GM04503 (cell line): ENCODE measurements at regions not wholly inside any gene's neighbourhood (a gene's known extent, or its start where the extent isn't known, plus 50 kb on each side); places are given as distances from the start of the nearest gene placed in this dataset.
"Not testable (repeated sequence)": the region's sequence is repeated elsewhere in the genome, so short reads cannot be mapped to it uniquely, and the experiment has no call there.

ENCODE experiments used
- DNase-seq: peaks from one replicate; pipeline ENCODE4 v3.0.0-alpha.2; 2012; ENCODE audit warnings: low read depth

- peak; percentile 24 for DNase-seq
Observed at GRCh38 chr5:103840600-103840999, 278.0 kb upstream of the NUDT12 start.

DNA sequence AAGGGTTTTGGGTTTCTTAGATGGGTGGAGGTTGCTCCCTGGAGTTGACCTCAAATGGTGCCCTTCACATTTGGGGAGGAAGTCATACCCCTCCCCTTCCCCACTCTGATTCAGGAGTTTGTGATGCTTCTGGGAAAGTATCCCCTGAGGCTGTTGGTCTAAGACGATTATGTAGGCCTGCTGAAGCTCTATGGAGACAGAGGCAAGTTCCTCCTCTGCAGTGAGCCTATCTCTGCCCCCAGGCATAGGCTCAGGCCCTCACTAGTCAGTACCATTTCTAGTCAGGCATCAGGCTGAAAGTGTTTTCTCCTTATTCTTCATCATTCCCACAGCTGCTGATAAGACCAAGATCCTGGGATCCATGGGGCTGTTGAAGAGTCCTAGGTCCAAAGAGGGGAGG is 271.6 kb upstream of the NUDT12 start:
- DNase-seq = no peak

DNA sequence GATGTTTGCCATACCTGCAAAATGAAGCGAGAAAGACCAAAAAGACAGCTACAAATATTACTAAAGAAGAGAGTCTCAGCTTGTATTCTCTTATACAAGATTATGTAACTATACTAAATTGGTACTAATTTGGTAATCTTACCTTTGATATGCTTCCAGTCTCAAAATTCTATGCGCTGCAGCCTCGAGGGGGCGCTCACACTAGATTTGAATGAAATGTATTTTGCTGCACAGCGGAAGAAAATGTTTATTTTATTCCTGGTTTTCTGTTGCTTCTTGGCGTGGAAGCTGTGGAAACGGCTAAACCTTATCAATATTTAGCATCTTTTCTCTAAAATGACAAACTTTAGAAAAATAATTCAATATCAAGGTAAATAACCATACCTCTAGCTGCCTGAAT is 267.0 kb upstream of the NUDT12 start:
- no peak for DNase-seq

GRCh38 chr5:103827976-103828375 is 265.4 kb upstream of the NUDT12 start:
- no peak for DNase-seq

DNA sequence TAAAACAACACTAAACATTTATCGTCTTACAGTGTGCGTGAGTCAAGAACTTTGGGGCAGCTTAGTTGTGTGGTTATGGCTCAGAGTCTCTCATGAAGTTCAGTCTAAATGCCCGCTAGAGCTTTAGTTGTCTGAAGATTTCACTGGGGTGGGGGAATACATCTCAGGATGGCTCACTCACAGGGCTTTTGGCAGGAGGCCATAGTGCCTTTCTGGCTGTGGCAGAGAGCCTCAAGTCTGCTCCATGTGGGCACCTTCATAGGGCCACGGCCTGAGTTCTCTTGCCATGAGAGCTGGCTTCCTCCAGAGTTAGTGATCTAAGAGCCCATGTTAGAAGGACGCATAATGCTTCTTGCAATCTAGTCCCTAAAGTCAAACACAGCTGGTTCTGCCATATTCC is 258.8 kb upstream of the NUDT12 start:
- no peak for DNase-seq

- no peak for DNase-seq
Observed at GRCh38 chr5:103808464-103809106, 246.0 kb upstream of the NUDT12 start.

DNA sequence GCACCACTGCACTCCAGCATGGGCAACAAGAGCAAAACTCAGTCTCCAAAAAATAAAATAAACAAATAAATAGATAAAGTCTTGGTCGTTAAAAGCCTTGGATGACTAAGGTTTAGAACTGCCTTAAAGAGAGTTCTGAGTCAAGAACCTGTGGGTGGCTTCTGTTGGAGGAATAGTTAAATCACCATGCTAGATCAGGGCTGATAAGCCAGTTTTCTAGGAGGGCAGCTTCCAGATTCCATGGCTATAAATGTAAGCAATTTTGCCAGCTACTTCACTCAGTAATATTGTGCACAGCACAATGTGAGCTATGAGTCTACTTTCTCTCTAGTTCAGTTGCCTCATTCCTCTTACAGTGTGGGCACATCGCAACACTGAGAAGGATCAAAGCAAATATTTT is 242.1 kb upstream of the NUDT12 start:
- DNase-seq = peak; percentile 6

DNA sequence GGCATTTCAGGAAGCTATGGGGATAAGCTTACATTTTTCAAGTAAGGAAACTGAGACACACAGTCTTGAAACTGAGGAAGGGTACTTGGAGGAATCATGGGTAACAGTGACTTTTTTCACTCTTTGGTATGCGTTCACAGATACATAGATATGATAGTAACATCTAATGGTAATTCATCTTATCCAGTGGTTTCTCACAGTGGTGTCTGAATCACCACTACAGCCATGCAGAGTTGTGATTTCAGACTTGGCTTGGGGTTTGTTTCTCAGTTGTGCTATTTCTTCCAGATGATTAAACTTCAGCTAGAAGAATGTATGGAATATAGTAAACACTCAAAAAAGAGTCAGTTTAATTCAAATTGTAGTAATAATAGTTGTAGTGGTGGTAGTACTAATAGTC is 239.1 kb upstream of the NUDT12 start:
- DNase-seq = peak; percentile 6

GRCh38 chr5:103800741-103801495 is 238.3 kb upstream of the NUDT12 start:
- peak; percentile 11 for DNase-seq

DNA sequence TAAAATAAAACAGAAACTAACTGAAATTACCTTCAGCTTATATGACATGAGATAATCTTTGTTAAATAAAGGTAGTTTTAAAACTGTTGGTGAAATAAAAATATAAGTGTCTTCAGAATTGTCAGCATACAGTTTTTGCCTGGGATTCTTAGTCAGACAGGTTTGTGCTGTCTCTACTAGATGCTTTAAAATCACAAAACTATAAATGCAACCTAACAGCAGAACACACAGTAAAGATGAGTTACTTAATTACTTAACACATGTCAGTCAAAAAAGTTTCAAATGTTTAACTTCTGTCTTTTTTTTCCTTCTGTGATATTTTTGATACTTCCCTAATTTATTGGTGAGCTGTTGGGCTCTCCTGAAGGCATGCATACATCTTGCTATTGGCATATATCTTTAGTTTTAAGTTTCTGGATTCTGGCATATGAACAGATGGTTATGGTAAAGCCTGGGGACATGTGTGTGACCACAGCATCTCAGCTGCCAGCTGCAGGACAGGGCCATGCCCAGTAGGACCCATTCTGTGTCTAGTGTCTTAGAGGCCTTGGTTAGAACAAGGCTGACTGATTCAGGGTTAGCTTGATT is 231.1 kb upstream of the NUDT12 start:
- no peak for DNase-seq

GRCh38 chr5:103785569-103785968 is 223.0 kb upstream of the NUDT12 start:
- DNase-seq = no peak

DNA sequence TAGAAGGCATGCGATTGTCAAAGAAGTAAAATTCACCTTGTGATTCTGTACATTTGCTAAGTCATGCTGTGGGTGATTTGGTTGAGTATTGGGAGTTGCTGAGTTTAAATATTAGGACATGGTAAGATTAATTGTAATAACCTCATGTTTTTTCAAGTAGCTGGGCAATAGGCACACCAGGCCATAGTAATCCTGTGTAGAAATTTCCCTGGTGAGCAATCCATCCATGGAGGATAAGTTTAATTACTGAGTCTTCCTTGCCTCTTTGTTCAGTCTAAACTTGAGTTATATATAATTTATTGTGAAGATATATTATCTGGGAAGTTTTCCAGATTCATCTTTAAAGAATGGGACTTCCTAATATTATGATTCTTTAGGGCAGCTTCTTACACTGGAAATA is 221.1 kb upstream of the NUDT12 start:
- DNase-seq = no peak

- DNase-seq = no peak
Observed at GRCh38 chr5:103780794-103781193, 218.2 kb upstream of the NUDT12 start.

DNA sequence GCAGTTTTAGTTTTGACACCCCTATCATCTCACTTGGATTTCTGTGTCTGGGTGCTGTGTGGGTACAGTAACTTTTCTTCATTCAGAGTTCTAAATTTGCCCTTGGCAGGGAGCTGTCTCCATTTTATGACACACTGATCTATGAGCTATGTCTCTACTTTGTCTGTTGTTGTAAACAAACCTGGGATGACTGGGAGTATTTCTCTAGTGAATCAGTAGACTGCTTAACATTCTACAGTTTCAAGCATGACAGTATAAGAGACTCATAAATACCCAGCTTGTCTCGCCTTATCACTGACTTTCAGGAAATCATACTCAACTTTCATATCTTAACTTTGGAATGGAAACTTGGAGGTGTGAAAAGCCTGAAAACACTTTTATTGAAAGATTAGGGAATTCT is 212.1 kb upstream of the NUDT12 start:
- peak; percentile 23 for DNase-seq

DNA sequence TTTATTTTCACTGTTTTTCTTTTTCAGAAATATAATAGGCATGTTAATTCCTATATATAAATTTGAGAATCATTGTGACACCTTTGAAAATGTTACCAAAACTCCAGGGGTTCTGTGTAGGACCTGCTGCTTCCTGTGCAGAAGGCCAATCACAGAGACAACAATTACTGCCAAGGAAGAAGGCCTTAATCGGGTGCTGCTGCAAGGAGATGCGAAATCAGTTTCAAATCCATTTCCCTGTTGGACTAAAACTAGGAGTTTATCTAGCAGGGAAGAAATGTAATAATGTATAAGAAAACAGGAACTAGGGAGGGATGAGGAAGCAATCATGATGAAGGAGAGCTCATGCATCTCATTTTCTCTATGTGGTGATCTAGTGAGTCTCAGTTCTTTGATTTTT is 209.7 kb upstream of the NUDT12 start:
- no peak for DNase-seq

- no peak for DNase-seq
Observed at GRCh38 chr5:103764403-103764802, 201.8 kb upstream of the NUDT12 start.

GRCh38 chr5:103758996-103759395 is 196.4 kb upstream of the NUDT12 start:
- no peak for DNase-seq

DNA sequence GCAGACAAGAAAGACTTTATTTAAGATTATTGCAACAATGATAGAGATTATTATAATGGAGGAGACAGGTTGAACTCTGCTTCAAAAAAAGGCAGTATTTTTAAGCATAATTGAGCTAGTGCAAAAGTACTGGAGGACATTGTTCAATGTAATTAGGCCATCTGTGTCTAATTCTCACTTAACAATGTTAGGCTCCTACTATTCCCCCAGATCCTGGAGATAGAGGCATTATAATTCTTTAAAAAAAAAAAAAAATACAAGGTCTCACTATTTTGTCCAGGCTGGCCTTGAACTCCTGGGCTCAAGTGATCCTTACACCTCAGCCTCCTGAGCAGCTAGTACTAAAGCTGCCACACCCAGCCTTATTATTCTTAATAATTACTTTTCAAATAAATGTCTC is 193.4 kb upstream of the NUDT12 start:
- DNase-seq = no peak

DNA sequence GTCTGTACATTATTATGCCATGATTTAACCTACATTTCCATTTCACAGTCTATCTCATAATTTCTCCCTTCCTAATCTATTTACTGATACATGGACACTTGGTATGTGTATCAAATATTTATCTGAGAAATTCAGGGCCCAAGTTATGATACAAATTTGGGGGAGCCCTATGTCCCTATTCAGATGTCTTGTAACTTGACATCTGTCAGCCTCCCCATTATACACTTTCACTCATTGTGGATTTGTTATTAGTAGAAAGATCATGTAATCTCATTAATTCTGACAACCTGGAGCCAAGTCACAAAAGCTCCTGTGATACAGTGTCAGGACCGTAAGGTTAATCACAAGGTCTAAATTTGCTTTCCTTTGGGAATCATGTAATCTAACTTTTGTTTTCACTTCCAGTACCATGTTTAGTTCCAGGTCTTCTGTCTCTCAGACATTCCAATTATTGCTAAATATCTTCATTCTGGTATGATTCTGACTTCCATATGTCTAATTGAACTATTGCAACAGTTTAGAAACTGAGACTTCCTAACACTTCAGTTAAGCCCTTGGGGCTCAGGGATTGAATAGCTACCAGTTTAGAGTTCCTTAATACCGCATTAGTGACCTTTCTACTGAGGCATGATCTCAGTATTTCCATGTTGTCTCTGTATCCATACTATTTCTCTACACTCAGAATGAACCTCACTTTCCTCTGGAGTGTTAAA is 182.9 kb upstream of the NUDT12 start:
- no peak for DNase-seq

DNA sequence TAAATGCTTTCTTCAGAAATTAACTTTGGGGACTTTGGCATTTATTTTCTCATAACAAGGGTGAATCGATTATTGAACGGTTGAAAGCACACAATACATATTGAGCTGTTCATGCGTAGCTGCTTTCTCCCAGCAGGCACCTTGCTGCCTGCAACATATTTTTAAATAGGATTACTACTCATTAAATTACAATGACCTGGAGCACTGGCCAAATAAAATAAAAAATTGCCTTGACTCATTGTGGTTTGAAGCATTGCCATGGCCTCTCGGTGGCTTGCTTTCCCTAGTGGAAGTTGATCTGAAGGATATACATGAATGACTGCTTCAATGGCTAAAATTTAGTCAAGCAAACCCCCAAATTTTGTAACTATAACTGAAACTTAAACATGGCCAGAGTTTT is 181.6 kb upstream of the NUDT12 start:
- DNase-seq = peak; percentile 20

- DNase-seq = no peak
Observed at GRCh38 chr5:103743421-103743820, 180.8 kb upstream of the NUDT12 start.

DNA sequence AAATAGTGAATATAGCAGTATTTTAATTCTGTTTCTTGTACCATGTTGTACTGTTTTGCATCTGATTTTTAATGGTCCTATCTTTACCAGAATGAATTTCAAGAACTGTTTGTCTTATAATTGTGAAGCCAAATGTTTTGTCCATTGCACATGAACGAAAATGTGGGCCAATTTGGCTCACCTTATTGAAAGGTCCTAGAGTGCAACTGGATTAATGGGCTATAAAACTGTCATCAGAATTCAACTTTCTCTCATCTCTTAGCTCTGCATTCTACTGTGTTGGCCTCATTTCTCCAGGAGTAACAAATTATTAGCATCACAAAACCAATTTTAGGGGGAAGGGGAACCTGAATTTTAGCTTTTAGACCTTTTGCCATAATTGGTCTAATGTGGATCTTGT is 179.4 kb upstream of the NUDT12 start:
- DNase-seq = no peak

GRCh38 chr5:103736343-103736742 is 173.8 kb upstream of the NUDT12 start:
- not testable (repeated sequence) for DNase-seq
